H1 (cell line): ENCODE measurements at regions not wholly inside any gene's neighbourhood (a gene's known extent, or its start where the extent isn't known, plus 50 kb on each side); places are given as distances from the start of the nearest gene placed in this dataset.

Experiments used
- CTCF ChIA-PET: fragments of 300-600 bp; sonication (Branson Sonifier 250); formaldehyde crosslinking; loops from one replicate; lab custom pipeline; 2021; ENCODE audit not compliant: partially characterized antibody; lab: Charles Lee
- POLR2A ChIA-PET: fragments of 300-600 bp; sonication (Branson Sonifier 250); formaldehyde crosslinking; loops from one replicate; lab custom pipeline; 2021; ENCODE audit warnings: inconsistent platforms; ENCODE audit not compliant: partially characterized antibody; lab: Charles Lee
- DNase-seq, 2 experiments: peaks; one replicate each; pipeline versions ENCODE4 v3.0.0 to v3.0.0-alpha.2; 2010 to 2022; ENCODE audit warnings: low spot score in 2 of 2, low read depth in 1 of 2, mixed read lengths in 1 of 2
- FAIRE-seq: peaks from 2 replicates; lab custom pipeline; 2011; peaks lifted over from hg19 to GRCh38; lab: Jason Lieb, UNC
- H2AFZ ChIP-seq: 2 replicates; pipeline ENCODE4 v1.8.1; 2012; ENCODE audit warnings: low read length, inconsistent platforms
- H2AK5ac ChIP-seq: 2 replicates; pipeline ENCODE4 v1.6.1; 2013; ENCODE audit warnings: low read depth, low read length
- H2BK120ac ChIP-seq: replicated peaks from 2 replicates; pipeline ENCODE3; 2013; ENCODE audit warnings: low read depth, low read length, inconsistent platforms
- H2BK12ac ChIP-seq: 2 replicates; pipeline ENCODE4 v1.6.1; 2013; ENCODE audit warnings: low read depth, low read length
- H2BK15ac ChIP-seq: 2 replicates; pipeline ENCODE4 v1.6.1; 2013; ENCODE audit warnings: low read length
- H2BK20ac ChIP-seq: 2 replicates; pipeline ENCODE4 v1.6.1; 2013; ENCODE audit warnings: low read length
- H2BK5ac ChIP-seq: 2 replicates; pipeline ENCODE4 v1.6.1; 2013; ENCODE audit warnings: low read depth, low read length
- H3K14ac ChIP-seq: 2 replicates; pipeline ENCODE4 v1.6.1; 2013; ENCODE audit warnings: inconsistent platforms; ENCODE audit not compliant: insufficient read length
- H3K18ac ChIP-seq: 2 replicates; pipeline ENCODE4 v1.6.1; 2013; ENCODE audit warnings: low read length; ENCODE audit errors: extremely low read depth
- H3K23ac ChIP-seq: 2 replicates; pipeline ENCODE4 v1.6.1; 2013; ENCODE audit warnings: inconsistent platforms; ENCODE audit not compliant: insufficient read length
- H3K23me2 ChIP-seq: 2 replicates; pipeline ENCODE4 v1.6.1; 2013; ENCODE audit warnings: low read depth, low read length
- H3K27ac ChIP-seq: 2 replicates; pipeline ENCODE4 v1.6.1; 2011; ENCODE audit warnings: low read depth, low read length, inconsistent platforms
- H3K27me3 ChIP-seq, 4 experiments: replicated peaks in 1 of 4; 1 replicate in 1 of 4; 2 replicates in 3 of 4; pipeline versions ENCODE4 v1.6.1 to v1.8.1; 2011 to 2013; ENCODE audit warnings: low read length in 3 of 4, mild to moderate bottlenecking in 3 of 4, inconsistent platforms in 2 of 4, mixed read lengths in 2 of 4, moderate library complexity in 1 of 4; ENCODE audit not compliant: control insufficient read depth in 3 of 4, insufficient read depth in 3 of 4; ENCODE audit errors: extremely low read depth in 1 of 4
- H3K36me3 ChIP-seq, 4 experiments: 2 replicates each; pipeline versions ENCODE4 v1.6.1 to v1.8.1; 2011 to 2013; ENCODE audit warnings: mild to moderate bottlenecking in 4 of 4, low read length in 3 of 4, moderate library complexity in 2 of 4, control low read depth in 1 of 4, inconsistent platforms in 1 of 4; ENCODE audit not compliant: insufficient read depth in 4 of 4, control insufficient read depth in 2 of 4
- H3K4ac ChIP-seq: replicated peaks from 2 replicates; pipeline ENCODE3; 2013; ENCODE audit warnings: low read length, low read depth, mixed read lengths, inconsistent platforms; ENCODE audit not compliant: insufficient read length
- H3K4me1 ChIP-seq, 4 experiments: replicated peaks in 1 of 4; 1 replicate in 1 of 4; 2 replicates in 3 of 4; pipeline versions ENCODE4 v1.6.1 to v1.8.1; 2011 to 2013; ENCODE audit warnings: low read length in 3 of 4, inconsistent platforms in 2 of 4, mixed read lengths in 1 of 4; ENCODE audit not compliant: insufficient read depth in 4 of 4, control insufficient read depth in 3 of 4
- H3K4me2 ChIP-seq, 2 experiments: 2 replicates each; pipeline versions ENCODE4 v1.6.1 to v1.8.1; 2011 to 2013; ENCODE audit warnings: low read depth in 2 of 2, low read length in 2 of 2, control low read depth in 1 of 2, inconsistent platforms in 1 of 2, mild to moderate bottlenecking in 1 of 2; ENCODE audit not compliant: insufficient read depth in 1 of 2
- H3K4me3 ChIP-seq, 4 experiments: fragments of 200-600, 300-600 bp in 1 of 4; sonication (generic), shearing (Covaris generic), sonication (Bioruptor Twin) in 1 of 4; 2 replicates each; pipeline versions ENCODE4 v1.5.1 to v1.8.1; 2011 to 2016; ENCODE audit warnings: low read length in 4 of 4, low read depth in 3 of 4, control low read depth in 2 of 4, inconsistent platforms in 2 of 4, mild to moderate bottlenecking in 2 of 4, mixed read lengths in 1 of 4, moderate library complexity in 1 of 4; ENCODE audit not compliant: insufficient read depth in 2 of 4; ENCODE audit errors: extremely low read depth in 1 of 4
- H3K56ac ChIP-seq: replicated peaks from 2 replicates; pipeline ENCODE3; 2013; ENCODE audit warnings: low read depth, mild to moderate bottlenecking, mixed read lengths, low read length, inconsistent platforms; ENCODE audit not compliant: insufficient read length
- H3K79me1 ChIP-seq: 2 replicates; pipeline ENCODE4 v1.6.1; 2013; ENCODE audit warnings: low read depth, low read length, control low read depth
- H3K79me2 ChIP-seq, 2 experiments: 2 replicates each; pipeline versions ENCODE4 v1.6.1 to v1.8.1; 2012 to 2013; ENCODE audit warnings: low read length in 2 of 2, mild to moderate bottlenecking in 2 of 2, inconsistent platforms in 1 of 2; ENCODE audit not compliant: insufficient read depth in 2 of 2, control insufficient read depth in 1 of 2
- H3K9ac ChIP-seq, 4 experiments: replicated peaks in 1 of 4; 1 replicate in 1 of 4; 2 replicates in 3 of 4; pipeline versions ENCODE4 v1.6.1 to v1.8.1; 2011 to 2013; ENCODE audit warnings: low read depth in 3 of 4, low read length in 3 of 4, control low read depth in 2 of 4, mild to moderate bottlenecking in 2 of 4, moderate library complexity in 2 of 4, inconsistent platforms in 1 of 4; ENCODE audit errors: extremely low read depth in 1 of 4
- H3K9me3 ChIP-seq, 2 experiments: 2 replicates each; pipeline versions ENCODE4 v1.6.1 to v1.8.1; 2012 to 2013; ENCODE audit warnings: mild to moderate bottlenecking in 2 of 2, moderate library complexity in 2 of 2, control low read depth in 1 of 2, inconsistent platforms in 1 of 2, low read depth in 1 of 2, low read length in 1 of 2, mixed read lengths in 1 of 2; ENCODE audit not compliant: insufficient read depth in 2 of 2
- H4K20me1 ChIP-seq, 2 experiments: replicated peaks in 1 of 2; 2 replicates each; pipeline versions ENCODE3 to v1.8.1; 2011 to 2013; ENCODE audit warnings: inconsistent platforms in 2 of 2, low read length in 2 of 2, mild to moderate bottlenecking in 1 of 2; ENCODE audit not compliant: insufficient read depth in 2 of 2, control insufficient read depth in 1 of 2
- H4K5ac ChIP-seq: 2 replicates; pipeline ENCODE4 v1.6.1; 2013; ENCODE audit warnings: low read length, low read depth, mixed read lengths, inconsistent platforms; ENCODE audit not compliant: insufficient read length
- H4K8ac ChIP-seq: 2 replicates; pipeline ENCODE4 v1.8.0; 2013; ENCODE audit warnings: mild to moderate bottlenecking, moderate library complexity, low read length, inconsistent platforms; ENCODE audit not compliant: insufficient read depth; ENCODE audit errors: extremely low read depth
- H4K91ac ChIP-seq: replicated peaks from 2 replicates; pipeline ENCODE3; 2013; ENCODE audit warnings: low read length, mixed read lengths, inconsistent platforms; ENCODE audit not compliant: insufficient read length
- CTCF ChIP-seq, 3 experiments: IDR thresholded peaks; 1 replicate in 2 of 3; 2 replicates in 1 of 3; pipeline versions ENCODE4 v1.5.1 to v1.6.1; 2011; ENCODE audit warnings: low read length in 3 of 3, mild to moderate bottlenecking in 3 of 3, inconsistent platforms in 2 of 3, low read depth in 1 of 3, moderate library complexity in 1 of 3; ENCODE audit not compliant: insufficient read depth in 1 of 3; ENCODE audit errors: control extremely low read depth in 1 of 3
- FOSL1 ChIP-seq: IDR thresholded peaks from 2 replicates; pipeline ENCODE4 v1.6.1; 2011; ENCODE audit warnings: mild to moderate bottlenecking, low read depth, low read length, moderate library complexity; ENCODE audit not compliant: insufficient read depth
- RAD21 ChIP-seq, 2 experiments: IDR thresholded peaks in 1 of 2; conservative IDR thresholded peaks in 1 of 2; 2 replicates each; pipeline ENCODE4 v1.6.1; 2011; ENCODE audit warnings: low read depth in 2 of 2, low read length in 2 of 2, improper control_type of control experiment in 1 of 2, inconsistent platforms in 1 of 2, mild to moderate bottlenecking in 1 of 2, moderate library complexity in 1 of 2
- WGBS, 2 experiments: shearing (Covaris generic) in 1 of 2; methylation state at CpG; one replicate each; pipeline versions ENCODE4 v1.1.6 to v1.1.7; 2013 to 2015; ENCODE audit warnings: low lambda C conversion rate in 2 of 2, mixed read lengths in 2 of 2, inconsistent platforms in 1 of 2, low coverage in 1 of 2, missing lambda C conversion rate in 1 of 2; ENCODE audit not compliant: insufficient replicate concordance in 2 of 2, insufficient coverage in 1 of 2, insufficient read length in 1 of 2; ENCODE audit errors: extremely low coverage in 1 of 2, missing lambda C conversion rate in 1 of 2; 5-methylcytosine and 5-hydroxymethylcytosine counted together

- Histone ChIP-seq H3K9me3 (peaks cover 0 to 5% of the 10 kb centered on the region in 2 experiments; a peak in 1 of 4 replicates), H4K5ac (no peak overlapping the region), H3K4me1 (peaks cover 0 to 3% (median 0%) of the 10 kb centered on the region in 4 experiments; a peak in 1 of 7 replicates), H2BK120ac (no peak overlapping the region), H3K79me1 (no peaks in the 10 kb centered on the region), H3K4me3 (no peak overlapping the region), H3K27me3 (no peaks in the 10 kb centered on the region; a peak in 1 of 7 replicates), H3K14ac (no peak overlapping the region), H3K9ac (no peak overlapping the region; a peak in 1 of 7 replicates), H2BK5ac (no peak overlapping the region), H3K4ac (no peak overlapping the region), H4K8ac (no peak overlapping the region), H2BK20ac (0 out of 2 replicates have a peak overlapping the region, but pooled peaks have one; percentile 55), H2AFZ (0 out of 2 replicates have a peak overlapping the region, but pooled peaks have one; percentile 5), H3K23ac (no peak overlapping the region), H2BK15ac (no peak overlapping the region), H3K4me2 (no peak overlapping the region), H3K18ac (no peak overlapping the region), H3K79me2 (no peaks in the 10 kb centered on the region), H3K36me3 (no peaks in the 10 kb centered on the region), H3K56ac (no peak overlapping the region), H2AK5ac (no peak overlapping the region), H4K91ac (no peak overlapping the region), H3K27ac (no peak overlapping the region), H3K23me2 (peaks cover under 1% of the 10 kb centered on the region; the same call in 1 of the 2 replicates), H2BK12ac (no peak overlapping the region), H4K20me1 (no peaks in the 10 kb centered on the region)
- POLR2A ChIA-PET: no interaction called here
- CTCF ChIA-PET: interaction anchor here (1.0 to 1.6 kb wide), 5 partner anchors 11 to 138 kb away, joined by 3 to 5 read pairs (median 5); no protein-coding TSS in a partner anchor
- DNase-seq (no peak), FAIRE-seq (peak; percentile 69)
- no peak for TF ChIP-seq FOSL1
- peak; percentile 24 to 47 (median 34) for TF ChIP-seq CTCF (IDR thresholded peaks at IDR 0.05; ENCODE audit: control extremely low read depth in 1 of 3, insufficient read depth in 1 of 3, low read depth in 1 of 3, low read length in 3 of 3)
- TF ChIP-seq RAD21 (IDR thresholded peaks at IDR 0.05 in 1 of 2, conservative IDR thresholded peaks at IDR 0.05 in 1 of 2; ENCODE audit: low read depth in 2 of 2, low read length in 2 of 2): peak; percentile 19 to 40; a peak in 1 of 4 replicates
- 80% methylated on average over 11 of the region's 11 CpGs; no CpG with 5 or more reads in 1 of the 2 experiments for WGBS, 2 experiments
Observed at GRCh38 chr12:113598815-113599406, 127.2 kb upstream of the LHX5 start.
